HEK293 (cell line): ENCODE measurements at regions not wholly inside any gene's neighbourhood (a gene's known extent, or its start where the extent isn't known, plus 50 kb on each side); places are given as distances from the start of the nearest gene placed in this dataset.

ENCODE experiments used
- CTCF ChIA-PET: fragments of 350-600 bp; formaldehyde crosslinking; extraction: SDS; loops from one replicate; lab custom pipeline; 2021; ENCODE audit warnings: antibody characterized with exemption; lab: Yijun Ruan, JAX
- POLR2A ChIA-PET: fragments of 300-600 bp; formaldehyde crosslinking; extraction: SDS; loops from one replicate; lab custom pipeline; 2020; ENCODE audit warnings: antibody characterized with exemption, inconsistent platforms; lab: Yijun Ruan, JAX
- H3K27ac ChIP-seq: fragments of 200-500 bp; sonication (Bioruptor generic); 2 replicates; pipeline ENCODE4 v1.5.1; 2014; ENCODE audit warnings: low read depth, low read length, control low read depth, inconsistent platforms; ENCODE audit errors: extremely low read depth
- H3K36me3 ChIP-seq, 2 experiments: fragments of 200-500 bp in 1 of 2; sonication (Bioruptor generic) in 1 of 2; 1 replicate in 1 of 2; 2 replicates in 1 of 2; pipeline ENCODE4 v1.5.1; 2014 to 2017; ENCODE audit warnings: inconsistent platforms in 2 of 2, low read length in 2 of 2; ENCODE audit not compliant: control insufficient read depth in 2 of 2, insufficient read depth in 1 of 2
- H3K4me1 ChIP-seq: fragments of 200-500 bp; sonication (Bioruptor generic); 2 replicates; pipeline ENCODE4 v1.5.1; 2014; ENCODE audit warnings: mild to moderate bottlenecking, low read length, inconsistent platforms; ENCODE audit not compliant: control insufficient read depth, insufficient read depth
- H3K4me3 ChIP-seq: 2 replicates; pipeline ENCODE4 v1.5.1; 2011; ENCODE audit warnings: low read depth, mild to moderate bottlenecking, control low read depth, low read length, moderate library complexity
- H3K9me3 ChIP-seq: fragments of 200-500 bp; sonication (Bioruptor generic); 2 replicates; pipeline ENCODE4 v1.5.1; 2014; ENCODE audit warnings: low read depth, low read length, inconsistent platforms; ENCODE audit not compliant: control insufficient read depth, insufficient read depth
- KLF16 ChIP-seq: fragments of 450-650 bp; formaldehyde crosslinking; IDR thresholded peaks from 2 replicates; pipeline ENCODE4 v1.5.1; 2017; ENCODE audit warnings: missing biosample characterization, missing genetic modification characterization
- TCF7L2 ChIP-seq: IDR thresholded peaks from 2 replicates; pipeline ENCODE4 v1.6.1; 2011; ENCODE audit warnings: low read depth, mild to moderate bottlenecking, inconsistent platforms, low read length, moderate library complexity, borderline replicate concordance
- WT1 ChIP-seq: fragments of 450-650 bp; formaldehyde crosslinking; IDR thresholded peaks from 2 replicates; pipeline ENCODE4 v1.5.1; 2016; ENCODE audit warnings: missing biosample characterization, missing genetic modification characterization
- YY1 ChIP-seq: fragments of 450-650 bp; formaldehyde crosslinking; IDR thresholded peaks from 2 replicates; pipeline ENCODE4 v1.5.1; 2018; ENCODE audit warnings: missing biosample characterization, missing genetic modification characterization
- ZBTB17 ChIP-seq: fragments of 450-650 bp; formaldehyde crosslinking; IDR thresholded peaks from 2 replicates; pipeline ENCODE4 v1.5.1; 2016; ENCODE audit warnings: missing biosample characterization, missing genetic modification characterization
- ZBTB21 ChIP-seq: fragments of 450-650 bp; formaldehyde crosslinking; IDR thresholded peaks from 2 replicates; pipeline ENCODE4 v1.5.1; 2017; ENCODE audit warnings: missing biosample characterization, missing genetic modification characterization
- ZNF155 ChIP-seq: fragments of 450-650 bp; formaldehyde crosslinking; IDR thresholded peaks from 2 replicates; pipeline ENCODE4 v1.5.1; 2016; ENCODE audit warnings: missing biosample characterization, missing genetic modification characterization
- ZNF211 ChIP-seq: fragments of 450-650 bp; formaldehyde crosslinking; IDR thresholded peaks from 2 replicates; pipeline ENCODE4 v1.5.1; 2016; ENCODE audit warnings: low read depth, missing biosample characterization, missing genetic modification characterization
- ZNF221 ChIP-seq: fragments of 450-650 bp; formaldehyde crosslinking; IDR thresholded peaks from 2 replicates; pipeline ENCODE4 v1.5.1; 2017; ENCODE audit warnings: missing biosample characterization, missing genetic modification characterization, borderline replicate concordance
- ZNF302 ChIP-seq: fragments of 450-650 bp; formaldehyde crosslinking; IDR thresholded peaks from 2 replicates; pipeline ENCODE4 v1.5.1; 2016; ENCODE audit warnings: missing biosample characterization, missing genetic modification characterization, low read depth
- ZNF423 ChIP-seq: fragments of 450-650 bp; formaldehyde crosslinking; IDR thresholded peaks from 2 replicates; pipeline ENCODE4 v1.5.1; 2016; ENCODE audit warnings: missing biosample characterization, missing genetic modification characterization
- ZNF426 ChIP-seq: fragments of 450-650 bp; formaldehyde crosslinking; IDR thresholded peaks from 2 replicates; pipeline ENCODE4 v1.5.1; 2017; ENCODE audit warnings: missing biosample characterization, missing genetic modification characterization, mild to moderate bottlenecking, inconsistent platforms, moderate library complexity
- ZNF621 ChIP-seq: fragments of 450-650 bp; formaldehyde crosslinking; IDR thresholded peaks from 2 replicates; pipeline ENCODE4 v1.5.1; 2017; ENCODE audit warnings: missing biosample characterization, missing genetic modification characterization
- ZNF626 ChIP-seq: fragments of 450-650 bp; sonication (Bioruptor Pico); formaldehyde crosslinking; IDR thresholded peaks from 2 replicates; pipeline ENCODE4 v1.5.1; 2018; ENCODE audit warnings: missing biosample characterization, missing genetic modification characterization, inconsistent platforms
- ZNF660 ChIP-seq: fragments of 450-650 bp; IDR thresholded peaks from 2 replicates; pipeline ENCODE4 v1.5.1; 2018; ENCODE audit warnings: missing biosample characterization, mild to moderate bottlenecking, missing genetic modification characterization
- ZNF791 ChIP-seq: fragments of 450-650 bp; formaldehyde crosslinking; IDR thresholded peaks from 2 replicates; pipeline ENCODE4 v1.5.1; 2016; ENCODE audit warnings: missing biosample characterization, missing genetic modification characterization
- TF ChIP-seq, protein P1 (sequence below): fragments of 450-650 bp; formaldehyde crosslinking; IDR thresholded peaks from 2 replicates; pipeline ENCODE4 v1.5.1; 2016; ENCODE audit warnings: missing biosample characterization, missing genetic modification characterization
- TF ChIP-seq, protein P2 (sequence below): fragments of 450-650 bp; formaldehyde crosslinking; IDR thresholded peaks from 2 replicates; pipeline ENCODE4 v1.5.1; 2017; ENCODE audit warnings: missing biosample characterization, missing genetic modification characterization
- TF ChIP-seq, protein P3 (sequence below): fragments of 450-650 bp; formaldehyde crosslinking; IDR thresholded peaks from 2 replicates; pipeline ENCODE4 v1.5.1; 2016; ENCODE audit warnings: missing biosample characterization, missing genetic modification characterization
- TF ChIP-seq, protein P4 (sequence below): fragments of 450-650 bp; formaldehyde crosslinking; IDR thresholded peaks from 2 replicates; pipeline ENCODE4 v1.5.1; 2016; ENCODE audit warnings: missing biosample characterization, missing genetic modification characterization
- TF ChIP-seq, protein P5 (sequence below): fragments of 450-650 bp; formaldehyde crosslinking; IDR thresholded peaks from 2 replicates; pipeline ENCODE4 v1.5.1; 2016; ENCODE audit warnings: missing biosample characterization, missing genetic modification characterization

DNA sequence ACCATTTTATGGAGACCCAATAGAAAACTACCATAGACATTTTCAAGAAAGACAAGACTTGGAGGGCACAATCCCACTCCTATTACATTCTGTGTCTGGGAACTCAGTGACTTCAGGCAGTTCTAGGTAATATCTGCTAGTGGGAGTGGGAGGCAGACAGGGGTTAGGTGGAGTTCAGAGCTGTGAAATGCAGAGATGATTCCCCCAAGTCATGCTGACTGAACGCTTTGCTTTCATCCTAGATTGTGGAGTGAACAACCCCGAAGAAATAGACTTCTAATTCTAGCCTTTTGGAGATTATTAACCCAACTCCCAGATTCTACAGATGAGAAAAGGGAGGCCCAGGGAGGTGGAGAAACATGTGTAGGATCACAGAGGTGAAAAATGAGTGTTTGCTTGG is 437.8 kb upstream of the CADM1 start (continued):
- TF ChIP-seq, protein P1, sequence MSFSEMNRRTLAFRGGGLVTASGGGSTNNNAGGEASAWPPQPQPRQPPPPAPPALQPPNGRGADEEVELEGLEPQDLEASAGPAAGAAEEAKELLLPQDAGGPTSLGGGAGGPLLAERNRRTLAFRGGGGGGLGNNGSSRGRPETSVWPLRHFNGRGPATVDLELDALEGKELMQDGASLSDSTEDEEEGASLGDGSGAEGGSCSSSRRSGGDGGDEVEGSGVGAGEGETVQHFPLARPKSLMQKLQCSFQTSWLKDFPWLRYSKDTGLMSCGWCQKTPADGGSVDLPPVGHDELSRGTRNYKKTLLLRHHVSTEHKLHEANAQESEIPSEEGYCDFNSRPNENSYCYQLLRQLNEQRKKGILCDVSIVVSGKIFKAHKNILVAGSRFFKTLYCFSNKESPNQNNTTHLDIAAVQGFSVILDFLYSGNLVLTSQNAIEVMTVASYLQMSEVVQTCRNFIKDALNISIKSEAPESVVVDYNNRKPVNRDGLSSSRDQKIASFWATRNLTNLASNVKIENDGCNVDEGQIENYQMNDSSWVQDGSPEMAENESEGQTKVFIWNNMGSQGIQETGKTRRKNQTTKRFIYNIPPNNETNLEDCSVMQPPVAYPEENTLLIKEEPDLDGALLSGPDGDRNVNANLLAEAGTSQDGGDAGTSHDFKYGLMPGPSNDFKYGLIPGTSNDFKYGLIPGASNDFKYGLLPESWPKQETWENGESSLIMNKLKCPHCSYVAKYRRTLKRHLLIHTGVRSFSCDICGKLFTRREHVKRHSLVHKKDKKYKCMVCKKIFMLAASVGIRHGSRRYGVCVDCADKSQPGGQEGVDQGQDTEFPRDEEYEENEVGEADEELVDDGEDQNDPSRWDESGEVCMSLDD (tag by site-specific recombination): no peak
- no peak for TF ChIP-seq ZNF621 (tag by site-specific recombination)
- no peak for TF ChIP-seq ZNF211 (tag by site-specific recombination)
- TF ChIP-seq, protein P2, sequence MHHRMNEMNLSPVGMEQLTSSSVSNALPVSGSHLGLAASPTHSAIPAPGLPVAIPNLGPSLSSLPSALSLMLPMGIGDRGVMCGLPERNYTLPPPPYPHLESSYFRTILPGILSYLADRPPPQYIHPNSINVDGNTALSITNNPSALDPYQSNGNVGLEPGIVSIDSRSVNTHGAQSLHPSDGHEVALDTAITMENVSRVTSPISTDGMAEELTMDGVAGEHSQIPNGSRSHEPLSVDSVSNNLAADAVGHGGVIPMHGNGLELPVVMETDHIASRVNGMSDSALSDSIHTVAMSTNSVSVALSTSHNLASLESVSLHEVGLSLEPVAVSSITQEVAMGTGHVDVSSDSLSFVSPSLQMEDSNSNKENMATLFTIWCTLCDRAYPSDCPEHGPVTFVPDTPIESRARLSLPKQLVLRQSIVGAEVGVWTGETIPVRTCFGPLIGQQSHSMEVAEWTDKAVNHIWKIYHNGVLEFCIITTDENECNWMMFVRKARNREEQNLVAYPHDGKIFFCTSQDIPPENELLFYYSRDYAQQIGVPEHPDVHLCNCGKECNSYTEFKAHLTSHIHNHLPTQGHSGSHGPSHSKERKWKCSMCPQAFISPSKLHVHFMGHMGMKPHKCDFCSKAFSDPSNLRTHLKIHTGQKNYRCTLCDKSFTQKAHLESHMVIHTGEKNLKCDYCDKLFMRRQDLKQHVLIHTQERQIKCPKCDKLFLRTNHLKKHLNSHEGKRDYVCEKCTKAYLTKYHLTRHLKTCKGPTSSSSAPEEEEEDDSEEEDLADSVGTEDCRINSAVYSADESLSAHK (tag by site-specific recombination): no peak
- TF ChIP-seq, protein P3, sequence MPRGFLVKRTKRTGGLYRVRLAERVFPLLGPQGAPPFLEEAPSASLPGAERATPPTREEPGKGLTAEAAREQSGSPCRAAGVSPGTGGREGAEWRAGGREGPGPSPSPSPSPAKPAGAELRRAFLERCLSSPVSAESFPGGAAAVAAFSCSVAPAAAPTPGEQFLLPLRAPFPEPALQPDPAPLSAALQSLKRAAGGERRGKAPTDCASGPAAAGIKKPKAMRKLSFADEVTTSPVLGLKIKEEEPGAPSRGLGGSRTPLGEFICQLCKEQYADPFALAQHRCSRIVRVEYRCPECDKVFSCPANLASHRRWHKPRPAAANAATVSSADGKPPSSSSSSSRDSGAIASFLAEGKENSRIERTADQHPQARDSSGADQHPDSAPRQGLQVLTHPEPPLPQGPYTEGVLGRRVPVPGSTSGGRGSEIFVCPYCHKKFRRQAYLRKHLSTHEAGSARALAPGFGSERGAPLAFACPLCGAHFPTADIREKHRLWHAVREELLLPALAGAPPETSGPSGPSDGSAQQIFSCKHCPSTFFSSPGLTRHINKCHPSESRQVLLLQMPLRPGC: no peak

DNA sequence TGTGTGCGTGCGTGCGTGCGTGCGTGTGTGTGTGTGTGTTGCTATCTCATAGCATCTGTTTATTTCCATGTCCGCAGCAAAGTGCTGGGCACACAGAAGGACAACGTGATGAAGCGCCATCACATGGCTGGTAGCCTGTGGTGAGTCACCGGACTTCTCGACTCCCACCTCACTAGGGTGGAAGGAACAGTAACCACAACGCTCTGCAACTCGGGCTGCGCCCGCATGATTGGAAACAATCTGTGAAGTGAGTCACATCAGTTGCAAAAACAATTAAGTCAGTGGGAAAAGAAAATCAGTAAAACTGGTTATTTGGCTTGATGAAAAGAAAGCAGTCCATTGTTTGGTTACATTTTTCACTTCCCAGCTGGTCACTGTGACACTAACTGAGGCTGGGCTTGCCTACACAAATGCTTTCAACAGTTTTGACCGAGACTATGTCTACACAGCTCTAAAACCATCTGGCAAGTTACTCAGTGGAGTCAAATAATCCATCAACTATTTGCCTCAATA is 437.3 kb upstream of the CADM1 start:
- POLR2A ChIA-PET: no interaction called here

More for the DNA sequence above, 437.3 kb upstream of the CADM1 start:
- Histone ChIP-seq H3K9me3 (no peaks in the 10 kb centered on the region), H3K36me3 (no peaks in the 10 kb centered on the region), H3K27ac (no peak overlapping the region), H3K4me3 (no peak overlapping the region), H3K4me1 (no peaks in the 10 kb centered on the region)
- TF ChIP-seq ZNF791 (tag by site-specific recombination): no peak
- no peak for TF ChIP-seq ZBTB21
- no peak for TF ChIP-seq ZBTB17 (tag by site-specific recombination)
- TF ChIP-seq, protein P4, sequence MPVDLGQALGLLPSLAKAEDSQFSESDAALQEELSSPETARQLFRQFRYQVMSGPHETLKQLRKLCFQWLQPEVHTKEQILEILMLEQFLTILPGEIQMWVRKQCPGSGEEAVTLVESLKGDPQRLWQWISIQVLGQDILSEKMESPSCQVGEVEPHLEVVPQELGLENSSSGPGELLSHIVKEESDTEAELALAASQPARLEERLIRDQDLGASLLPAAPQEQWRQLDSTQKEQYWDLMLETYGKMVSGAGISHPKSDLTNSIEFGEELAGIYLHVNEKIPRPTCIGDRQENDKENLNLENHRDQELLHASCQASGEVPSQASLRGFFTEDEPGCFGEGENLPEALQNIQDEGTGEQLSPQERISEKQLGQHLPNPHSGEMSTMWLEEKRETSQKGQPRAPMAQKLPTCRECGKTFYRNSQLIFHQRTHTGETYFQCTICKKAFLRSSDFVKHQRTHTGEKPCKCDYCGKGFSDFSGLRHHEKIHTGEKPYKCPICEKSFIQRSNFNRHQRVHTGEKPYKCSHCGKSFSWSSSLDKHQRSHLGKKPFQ: no peak
- no peak for TF ChIP-seq YY1
- TF ChIP-seq ZNF660: no peak
- no peak for TF ChIP-seq KLF16 (tag by site-specific recombination)
- TF ChIP-seq ZNF426 (tag by site-specific recombination): no peak
- no peak for TF ChIP-seq ZNF221 (tag by site-specific recombination)
- TF ChIP-seq TCF7L2: no peak
- TF ChIP-seq, protein P5, sequence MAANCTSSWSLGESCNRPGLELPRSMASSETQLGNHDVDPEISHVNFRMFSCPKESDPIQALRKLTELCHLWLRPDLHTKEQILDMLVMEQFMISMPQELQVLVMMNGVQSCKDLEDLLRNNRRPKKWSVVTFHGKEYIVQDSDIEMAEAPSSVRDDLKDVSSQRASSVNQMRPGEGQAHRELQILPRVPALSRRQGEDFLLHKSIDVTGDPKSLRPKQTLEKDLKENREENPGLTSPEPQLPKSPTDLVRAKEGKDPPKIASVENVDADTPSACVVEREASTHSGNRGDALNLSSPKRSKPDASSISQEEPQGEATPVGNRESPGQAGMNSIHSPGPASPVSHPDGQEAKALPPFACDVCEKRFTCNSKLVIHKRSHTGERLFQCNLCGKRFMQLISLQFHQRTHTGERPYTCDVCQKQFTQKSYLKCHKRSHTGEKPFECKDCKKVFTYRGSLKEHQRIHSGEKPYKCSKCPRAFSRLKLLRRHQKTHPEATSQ (tag by site-specific recombination): no peak
- TF ChIP-seq ZNF302 (tag by site-specific recombination): no peak
- TF ChIP-seq ZNF155: no peak
- no peak for TF ChIP-seq WT1 (tag by site-specific recombination)
- no peak for TF ChIP-seq ZNF423
- TF ChIP-seq ZNF626 (tag by site-specific recombination): no peak
- CTCF ChIA-PET: interaction anchor here (0.5 to 1.4 kb wide), 2 partner anchors 12 to 532 kb away, joined by 3 to 4 read pairs; no protein-coding TSS in a partner anchor
